Amniotic epithelial cell (primary cell): ENCODE measurements at regions not wholly inside any gene's neighbourhood (a gene's known extent, or its start where the extent isn't known, plus 50 kb on each side); places are given as distances from the start of the nearest gene placed in this dataset.

Source experiments
- DNase-seq: peaks from one replicate; pipeline ENCODE4 v3.0.0-alpha.2; 2010; ENCODE audit warnings: low read depth

DNA sequence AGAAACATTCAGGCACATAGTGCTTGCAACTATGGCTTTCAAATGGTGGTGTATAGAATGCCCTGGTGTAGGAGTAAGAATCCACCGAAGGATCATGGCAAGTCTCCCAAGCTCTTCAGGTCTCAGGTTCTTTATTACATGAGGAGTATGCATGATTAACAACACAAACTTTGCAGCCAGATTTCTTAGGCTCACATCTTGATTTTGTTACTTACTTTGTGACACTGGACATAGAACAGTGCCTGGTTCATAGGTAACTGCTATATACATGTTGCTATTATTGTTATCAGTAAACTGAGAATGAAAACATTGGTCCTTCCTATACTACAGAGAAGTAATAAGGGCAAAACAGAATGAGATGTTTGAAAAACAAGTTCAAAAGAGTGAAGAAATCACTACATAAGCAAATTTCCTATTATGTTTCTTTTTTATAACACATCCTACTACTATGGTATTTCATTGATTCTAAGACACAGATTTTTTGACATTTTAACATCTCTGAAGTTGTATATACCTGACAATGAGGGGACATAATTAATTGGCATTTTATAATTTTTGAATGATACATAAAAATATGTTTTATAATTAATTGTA is 284.9 kb downstream of the C1D start:
- no peak for DNase-seq

DNA sequence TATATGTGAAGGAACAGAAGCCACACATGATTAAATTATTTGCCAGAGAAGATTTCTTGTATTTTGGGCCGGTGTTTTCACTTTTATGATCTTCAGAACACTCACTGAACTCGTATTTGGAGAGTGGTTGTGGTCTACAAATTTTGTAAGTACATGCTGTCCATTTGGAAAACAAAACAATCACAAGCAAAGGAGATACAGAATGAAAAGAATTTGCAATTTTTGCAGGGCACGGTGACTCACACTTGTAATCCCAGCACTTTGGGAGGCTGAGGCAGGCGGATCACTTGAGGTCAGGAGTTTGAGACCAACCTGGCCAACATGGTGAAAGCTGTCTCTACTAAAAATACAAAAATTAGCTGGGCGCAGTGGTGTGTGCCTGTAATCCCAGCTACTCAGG is 282.0 kb downstream of the C1D start:
- DNase-seq, result peak; percentile 75

DNA sequence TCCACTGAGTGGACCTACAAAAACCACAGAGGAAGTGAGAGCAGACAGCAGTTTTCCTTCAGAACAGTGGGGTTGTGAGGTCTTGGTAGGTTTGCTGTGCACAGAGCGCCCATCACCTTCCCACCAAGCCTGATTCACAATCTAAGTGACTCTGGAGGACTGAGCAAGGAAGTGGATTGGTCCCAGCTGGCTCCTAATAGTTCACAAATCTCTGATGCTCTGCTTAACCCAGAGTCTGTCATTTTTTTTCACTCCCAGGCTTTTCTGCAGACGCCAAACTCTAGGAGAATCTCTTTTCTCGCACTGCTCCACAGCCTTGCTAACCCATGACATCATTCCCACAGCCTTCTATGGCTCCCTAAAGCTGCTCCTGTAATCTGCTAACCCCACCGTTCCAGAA is 280.4 kb downstream of the C1D start:
- peak; percentile 40 for DNase-seq

DNA sequence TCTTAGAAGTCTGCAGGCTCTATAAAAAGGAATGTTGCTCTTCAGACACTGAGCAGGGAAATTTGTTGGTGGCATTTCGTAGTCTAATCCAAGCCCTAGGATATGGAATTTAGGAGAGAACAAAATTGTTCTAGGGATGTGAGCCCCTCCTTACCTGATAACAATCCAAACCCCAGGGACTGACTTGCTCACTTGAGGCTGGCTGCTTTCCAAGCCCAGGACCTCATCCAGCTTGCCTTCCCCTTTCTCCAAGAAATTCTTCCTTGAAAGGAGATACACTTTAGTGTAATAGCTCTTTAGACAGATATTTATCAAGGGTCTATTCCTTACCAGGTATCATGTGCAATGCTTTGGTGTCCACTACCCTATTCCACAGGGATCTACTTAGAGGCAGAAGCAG is 279.8 kb downstream of the C1D start:
- DNase-seq, result no peak

DNA sequence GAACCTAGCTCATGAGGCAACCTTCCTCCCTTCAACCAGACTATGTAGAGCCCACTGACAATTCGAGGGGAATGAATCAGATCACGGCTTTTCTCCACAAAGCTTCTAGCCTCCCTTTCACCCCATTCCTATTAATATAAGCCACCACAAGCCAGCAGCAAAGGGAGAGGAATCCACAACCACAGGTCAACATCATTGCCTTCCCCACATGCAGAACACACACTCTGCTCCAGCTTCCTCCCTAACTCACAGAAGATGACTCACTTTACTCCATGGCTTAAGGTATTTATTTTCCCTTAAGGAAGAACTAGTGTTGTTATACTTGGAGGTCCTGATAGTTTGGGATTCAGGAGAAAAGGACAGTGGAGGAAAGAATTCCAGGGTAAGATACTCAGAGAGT is 272.2 kb downstream of the C1D start:
- peak; percentile 97 for DNase-seq

DNA sequence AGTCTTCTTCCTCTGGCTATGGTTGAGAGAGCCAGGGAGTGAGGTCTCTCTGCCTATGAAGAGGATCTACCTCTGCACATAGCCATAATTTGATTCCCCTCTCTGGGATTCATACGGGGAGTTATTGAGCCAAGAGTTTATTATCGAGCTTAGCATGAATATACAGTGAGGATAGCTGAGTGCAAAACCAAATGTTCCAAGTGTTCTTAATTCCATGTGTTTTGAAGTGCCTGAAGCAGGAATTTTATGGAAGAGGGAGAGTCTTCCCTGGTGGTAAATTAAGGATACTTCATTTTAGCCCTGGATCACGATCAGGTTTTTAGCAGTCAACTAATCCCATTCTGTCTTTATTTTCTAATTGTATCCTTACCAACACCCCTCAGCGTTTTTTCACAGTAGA is 270.6 kb downstream of the C1D start:
- no peak for DNase-seq

DNA sequence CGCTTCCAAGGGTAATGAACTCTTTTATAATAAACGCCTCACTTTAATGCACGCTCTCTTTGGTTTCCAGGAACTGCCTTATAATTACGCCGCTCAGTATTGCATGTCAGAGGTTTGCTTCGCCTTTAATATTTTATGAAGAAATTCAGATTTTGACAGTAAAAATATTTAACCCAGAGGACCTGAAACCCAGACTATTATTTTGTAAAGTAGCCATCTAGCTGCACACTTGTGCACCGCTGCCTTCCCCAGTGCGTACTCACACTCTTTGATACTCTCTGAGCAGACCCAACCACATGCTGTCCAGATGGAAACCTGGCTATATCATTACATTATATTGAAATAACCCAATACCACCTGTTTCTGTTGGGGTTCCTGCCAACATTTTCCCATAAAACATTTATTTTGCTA is 270.1 kb downstream of the C1D start:
- no peak for DNase-seq

DNA sequence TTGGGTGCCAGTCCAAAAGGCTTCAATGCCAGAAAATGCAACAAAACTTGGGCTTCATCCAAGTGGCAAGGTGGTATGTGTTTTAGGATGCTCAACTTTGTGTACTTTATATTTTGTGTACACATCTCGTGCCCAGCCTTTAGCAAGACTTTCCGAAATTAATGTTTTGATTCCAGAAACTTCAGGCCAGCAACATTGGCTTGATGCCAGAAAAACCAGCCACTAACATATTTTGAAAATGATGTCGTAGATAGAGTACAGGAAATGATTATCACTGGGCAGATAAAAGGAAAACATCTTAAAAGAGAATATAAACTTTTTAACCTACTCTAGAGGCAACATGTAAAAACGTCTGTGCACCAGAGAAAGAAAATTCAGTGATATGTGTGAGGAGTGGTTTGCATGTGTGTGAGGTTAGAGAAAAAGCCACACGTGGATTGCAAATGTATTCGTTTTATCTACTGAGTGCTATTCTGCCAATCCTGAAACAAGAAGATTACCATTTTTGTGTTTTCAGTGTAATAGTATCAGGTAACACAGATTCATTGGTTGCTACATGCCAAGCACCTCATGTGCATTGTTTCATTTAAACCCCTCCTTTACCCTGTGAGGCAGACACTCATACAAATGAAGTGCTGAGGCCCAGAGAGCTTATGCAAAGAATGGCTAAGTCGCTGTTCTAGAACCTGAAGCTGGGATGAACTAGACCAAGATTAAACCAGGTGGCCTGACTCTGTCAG is 264.8 kb downstream of the C1D start:
- peak; percentile 53 for DNase-seq

DNA sequence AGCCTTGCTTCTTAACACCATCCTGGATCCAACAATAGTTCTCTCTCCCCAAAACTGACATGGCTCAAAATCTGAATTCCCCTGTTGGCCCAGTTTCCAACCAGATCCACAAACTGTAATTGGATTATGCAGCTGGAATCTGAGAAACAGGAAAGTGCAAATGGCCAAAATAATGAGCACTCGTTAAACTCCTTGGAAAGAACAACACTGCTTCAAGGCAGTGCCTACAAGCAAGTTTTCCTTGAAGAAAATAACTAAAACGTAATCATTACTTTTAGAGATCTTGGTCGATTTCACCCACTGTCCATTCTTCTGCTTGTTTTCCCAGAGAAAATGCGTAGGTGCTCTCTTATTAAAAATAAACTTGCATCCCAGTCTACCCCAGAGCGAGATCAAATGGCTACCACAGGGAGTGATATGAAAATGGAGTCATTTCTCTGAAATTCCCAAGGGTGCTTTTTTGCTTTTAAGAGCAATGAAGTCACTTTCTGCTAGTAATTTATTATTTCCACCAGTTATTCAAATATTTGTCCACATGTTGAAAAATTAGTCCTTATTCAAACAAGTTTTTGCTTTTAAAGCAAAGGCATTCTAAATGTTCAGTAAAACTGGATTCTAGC is 264.2 kb downstream of the C1D start:
- no peak for DNase-seq

DNA sequence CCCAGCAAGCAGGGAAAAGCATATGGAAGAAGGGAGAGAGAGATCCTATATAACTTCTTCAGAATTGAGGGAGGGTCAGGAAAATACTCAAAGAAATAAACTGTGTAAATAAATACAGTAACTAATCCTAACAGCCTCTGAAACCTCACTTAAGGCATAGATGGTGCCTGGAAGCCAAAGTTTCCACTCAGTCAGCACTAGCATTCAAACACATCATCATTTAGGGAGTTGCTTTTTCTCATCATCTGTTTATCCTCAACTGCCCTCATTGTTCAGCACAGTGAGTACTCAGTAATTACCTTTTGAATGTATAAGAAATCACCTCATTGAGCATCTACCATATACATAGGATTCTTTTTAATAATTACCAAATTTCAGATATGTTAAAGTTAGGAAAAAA is 262.9 kb downstream of the C1D start:
- DNase-seq, result no peak

DNA sequence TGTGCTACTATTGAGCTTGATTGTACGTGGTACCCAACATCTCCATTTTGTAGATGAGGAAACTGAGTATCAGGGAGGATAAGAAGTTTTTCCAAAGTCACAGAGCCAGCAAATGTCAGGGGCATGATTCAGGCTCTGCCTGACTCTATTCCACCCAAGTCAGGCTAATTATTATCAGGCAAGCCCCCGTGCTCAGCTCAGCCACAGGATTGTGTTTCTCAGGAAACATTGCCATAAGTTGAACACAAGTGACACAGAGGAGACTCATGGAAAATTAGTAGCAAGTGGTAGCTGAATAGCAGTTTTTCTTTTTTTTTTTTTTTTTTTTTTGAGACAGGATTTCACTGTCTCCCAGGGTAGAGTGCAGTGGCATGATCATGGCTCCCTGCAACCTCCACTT is 260.5 kb downstream of the C1D start:
- DNase-seq, result no peak

DNA sequence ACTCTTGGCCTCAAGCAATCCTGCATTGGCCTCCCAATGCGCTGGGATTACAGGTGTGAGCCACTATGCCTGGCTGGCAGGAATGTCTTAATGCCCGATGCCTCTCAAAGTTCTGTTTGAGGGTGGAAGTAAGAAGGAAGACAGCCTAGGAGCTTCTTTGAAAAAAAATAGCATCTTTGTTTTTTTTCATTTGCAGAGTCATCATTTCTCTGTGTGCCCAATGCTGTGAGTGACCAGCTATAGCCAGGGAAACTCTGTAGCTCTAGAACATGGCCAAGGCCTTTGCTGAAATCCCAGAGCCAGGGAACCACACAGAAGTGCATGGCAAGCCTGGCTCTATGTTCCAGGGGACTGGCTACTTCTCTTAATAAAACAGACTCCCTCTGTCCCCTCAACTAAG is 260.0 kb downstream of the C1D start:
- no peak for DNase-seq

DNA sequence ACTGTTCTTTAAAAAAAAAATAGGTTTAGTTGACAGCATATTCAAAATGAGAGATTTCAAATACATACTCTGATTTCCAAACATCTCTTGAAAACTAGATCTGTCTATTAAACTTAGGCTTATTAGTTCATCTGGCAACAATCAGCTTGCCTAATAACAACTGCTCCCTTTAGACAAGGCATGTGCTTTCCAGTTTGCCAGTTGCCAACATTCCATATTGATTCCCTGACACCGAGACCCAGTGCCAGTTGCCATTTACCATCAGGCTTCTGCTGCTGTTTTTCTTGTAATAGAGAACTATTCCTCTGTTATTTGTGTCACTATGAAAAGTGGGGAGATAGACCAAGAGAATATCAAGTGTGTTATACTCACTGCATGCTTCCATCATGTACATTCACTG is 256.0 kb downstream of the C1D start:
- no peak for DNase-seq

DNA sequence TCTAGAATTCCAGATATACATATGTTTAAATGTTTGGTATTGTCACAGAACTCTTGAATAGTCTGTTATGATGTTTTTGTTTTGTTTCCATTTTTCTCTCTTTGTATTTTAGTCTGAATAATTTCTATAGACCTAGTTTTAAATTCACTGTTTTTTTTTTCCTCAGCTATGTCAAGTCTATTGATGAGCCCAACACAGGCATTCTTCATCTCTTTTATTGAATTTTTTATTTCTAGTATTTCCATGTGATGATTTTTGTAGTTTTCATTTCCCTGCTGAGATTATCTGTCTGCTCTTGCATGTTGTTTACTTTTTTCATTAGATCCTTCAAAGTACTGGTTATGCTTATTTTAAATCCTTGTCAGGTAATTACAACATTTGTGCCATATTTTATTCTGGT is 254.7 kb downstream of the C1D start:
- no peak for DNase-seq

DNA sequence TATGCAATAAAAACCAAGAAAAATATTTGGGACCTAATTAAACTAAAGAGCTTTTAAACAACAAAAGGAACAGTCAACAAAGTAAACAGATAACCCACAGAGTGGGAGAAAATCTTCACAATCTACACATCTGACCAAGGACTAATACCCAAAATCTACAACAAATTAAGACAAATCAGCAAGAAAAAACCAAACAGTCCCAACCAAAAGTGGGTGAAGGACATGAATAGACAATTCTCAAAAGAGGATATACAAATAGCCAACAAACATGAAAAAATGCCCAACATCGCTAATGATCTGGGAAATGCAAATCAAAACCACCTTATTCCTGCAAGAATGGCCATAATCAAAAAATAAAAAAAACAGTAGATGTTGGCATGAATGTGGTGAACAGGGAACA is 250.1 kb downstream of the C1D start:
- no peak for DNase-seq

DNA sequence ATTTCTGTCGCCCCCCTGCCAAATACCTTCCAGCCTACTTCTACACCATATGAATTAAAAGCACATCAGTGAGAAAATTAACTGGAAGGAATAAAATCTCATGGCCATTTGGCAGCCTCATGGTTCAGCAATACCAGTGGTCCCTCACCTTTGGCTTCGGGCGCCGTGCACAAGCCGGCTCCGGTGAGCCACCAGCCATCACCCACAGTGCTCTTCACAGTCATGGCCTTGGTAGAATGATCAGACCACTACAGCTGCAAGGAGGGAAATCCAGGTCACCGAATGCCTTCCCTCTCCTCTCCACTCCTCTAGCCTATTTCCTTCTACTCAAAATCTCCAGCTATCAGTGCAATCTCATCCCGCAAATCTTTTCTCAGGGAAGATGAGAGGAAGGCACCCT is 239.1 kb downstream of the C1D start:
- no peak for DNase-seq

DNA sequence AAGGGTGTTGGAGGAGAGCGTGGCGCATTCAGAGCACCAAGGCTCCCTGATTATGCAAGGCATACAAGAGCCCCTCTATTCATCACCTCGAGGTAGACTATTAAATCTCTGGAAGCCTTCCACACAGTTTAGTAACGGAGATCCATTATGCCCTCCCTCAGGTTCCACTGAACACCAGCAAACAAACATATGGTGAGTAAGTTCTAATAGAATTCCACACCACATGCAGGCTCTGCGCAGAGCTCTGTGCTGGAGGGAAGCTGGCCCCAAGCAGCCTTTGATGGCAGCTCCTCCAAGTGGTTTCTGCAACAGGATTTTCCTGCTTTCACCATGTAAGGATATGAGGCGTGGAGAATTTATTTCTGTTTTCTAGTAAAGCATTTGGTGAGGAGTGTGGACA is 238.6 kb downstream of the C1D start:
- DNase-seq, result peak; percentile 93

DNA sequence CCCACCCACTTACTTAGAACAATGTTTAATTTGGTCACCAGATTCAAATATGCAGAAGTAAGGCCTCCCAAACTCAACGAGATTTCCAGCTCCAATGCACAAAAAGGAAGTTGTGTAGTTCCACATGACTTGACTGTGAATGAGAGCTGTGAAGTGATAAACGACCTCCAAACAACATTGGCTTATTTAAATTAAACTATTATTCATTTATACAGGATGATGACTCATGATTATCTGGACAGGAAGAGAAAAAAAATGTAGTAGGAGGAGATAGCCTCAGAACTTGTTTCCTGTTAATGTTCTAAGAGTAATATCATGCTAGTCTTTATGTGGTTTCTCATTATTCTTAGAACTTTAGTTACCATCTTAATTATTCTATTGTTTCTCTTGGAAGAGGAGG is 237.3 kb downstream of the C1D start:
- DNase-seq, result peak; percentile 72

DNA sequence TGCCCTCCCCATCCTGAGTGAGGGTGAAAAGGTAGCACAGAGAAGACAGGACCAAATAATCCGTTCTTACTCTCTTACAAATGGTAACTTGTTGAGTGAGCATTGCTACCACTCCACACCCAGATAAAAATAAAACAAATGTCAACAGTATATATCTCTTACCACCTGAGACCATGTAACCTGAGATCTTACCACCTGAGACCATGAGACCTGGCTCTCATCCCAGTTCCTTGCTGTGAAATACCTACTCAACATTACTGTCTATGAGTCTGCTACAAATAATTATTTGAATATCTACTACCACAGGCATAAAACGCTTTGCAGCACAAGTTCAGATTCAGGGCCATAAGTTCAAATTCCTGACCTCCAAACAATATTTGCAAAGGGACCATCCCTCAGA is 234.7 kb downstream of the C1D start:
- no peak for DNase-seq

DNA sequence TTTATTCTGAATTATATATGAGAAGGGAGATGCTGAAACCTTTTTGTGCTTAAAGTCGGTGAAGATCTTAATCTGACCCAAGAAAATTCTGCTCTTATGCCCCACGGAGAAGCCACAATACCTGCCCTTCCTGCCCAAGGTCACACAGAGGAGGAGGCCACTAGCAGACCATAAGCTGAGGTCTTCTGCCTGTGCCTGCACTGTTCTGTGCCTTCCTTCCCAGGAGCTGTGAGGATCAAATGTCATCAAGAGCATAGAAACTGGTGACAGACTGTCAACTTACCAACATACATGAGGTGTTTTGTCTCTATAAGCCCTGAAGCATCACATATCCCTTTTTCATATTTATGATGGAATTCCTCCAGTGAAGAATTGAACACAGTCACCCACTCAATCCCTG is 233.3 kb downstream of the C1D start:
- no peak for DNase-seq

DNA sequence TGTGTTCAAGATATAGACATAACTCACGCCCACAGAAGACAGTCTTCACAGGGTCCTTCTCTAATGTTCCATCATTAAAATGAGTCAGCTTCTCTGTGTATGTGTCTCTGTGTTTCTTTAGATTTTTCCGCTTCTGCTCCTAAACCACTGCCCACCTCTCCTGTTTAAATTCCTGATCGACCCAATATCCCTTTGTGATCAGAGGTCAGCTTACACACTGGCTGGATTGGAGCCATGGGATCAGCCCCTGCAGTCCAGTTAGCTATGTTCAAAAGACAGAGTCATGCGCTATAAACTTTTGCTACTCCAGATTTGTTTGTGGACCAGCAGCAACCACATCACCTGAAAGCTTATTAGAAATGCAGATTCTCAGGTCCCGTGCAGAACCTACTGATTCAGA is 229.2 kb downstream of the C1D start:
- DNase-seq, result no peak

DNA sequence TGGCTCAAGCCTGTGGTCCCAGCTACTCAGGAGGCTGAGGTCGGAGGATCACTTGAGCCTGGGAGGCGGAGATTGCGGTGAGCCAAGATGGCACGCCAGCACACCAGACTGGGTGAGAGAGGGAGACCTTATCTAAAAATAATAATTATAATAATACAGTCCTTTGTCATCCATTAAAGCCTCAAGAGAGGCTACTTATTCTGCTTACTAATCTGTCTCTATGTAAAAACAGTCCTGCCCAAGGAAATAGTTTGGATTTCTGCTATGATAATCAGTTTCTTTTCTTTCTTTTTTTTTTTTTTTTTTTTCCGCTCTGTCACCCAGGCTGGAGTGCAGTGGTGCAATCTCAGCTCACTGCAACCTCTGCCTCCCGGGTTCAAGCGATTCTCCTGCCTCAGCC is 228.3 kb downstream of the C1D start:
- peak; percentile 43 for DNase-seq

DNA sequence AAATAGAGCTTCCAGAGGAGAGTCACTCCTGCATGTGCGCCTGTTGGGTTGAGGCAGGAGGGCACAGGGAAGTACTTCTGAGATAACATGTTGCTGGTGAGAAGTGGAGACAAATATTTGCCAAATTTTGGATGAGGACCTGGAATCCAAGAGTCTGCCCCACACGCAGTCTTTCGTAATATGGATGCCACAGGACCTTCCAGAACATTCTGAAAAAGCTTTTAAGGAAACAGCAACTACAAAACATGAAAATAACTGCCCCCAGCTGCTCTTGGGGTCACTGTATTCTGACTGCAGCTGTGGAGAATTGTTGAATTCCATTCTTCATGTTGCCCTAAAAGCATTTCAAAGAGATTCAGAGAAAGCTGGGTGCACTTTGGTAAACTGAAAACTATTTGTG is 227.5 kb downstream of the C1D start:
- DNase-seq, result no peak

DNA sequence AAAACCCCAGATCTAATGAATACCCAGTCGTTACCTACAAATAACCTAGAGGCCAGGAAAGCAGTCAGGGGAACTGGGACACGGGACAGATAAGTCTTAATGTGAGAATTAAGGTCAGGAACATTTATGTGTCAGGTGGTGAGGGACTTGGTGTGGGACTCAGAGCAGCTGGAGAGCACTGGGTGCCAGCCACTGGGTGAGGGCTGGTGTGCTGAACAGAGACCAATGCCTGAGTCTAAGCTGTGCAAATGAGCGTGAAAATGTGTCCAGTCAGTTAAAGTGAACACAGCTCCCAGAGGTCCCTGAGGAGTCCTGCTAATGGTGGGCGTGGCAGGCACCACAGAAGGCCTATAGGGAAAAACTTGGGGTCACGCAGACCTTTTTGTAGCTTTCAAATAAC is 225.9 kb downstream of the C1D start:
- no peak for DNase-seq
